ENCODE measurements at regions not wholly inside any gene's neighbourhood (a gene's known extent, or its start where the extent isn't known, plus 50 kb on each side); places are given as distances from the start of the nearest gene placed in this dataset.

- in situ Hi-C loops (cut with MboI; ENCODE audit: low sequenced_read_pairs, unreplicated experiment), result no loop called here
- no peak for TF ChIP-seq CTCF (IDR thresholded peaks at IDR 0.05; ENCODE audit: borderline replicate concordance, control extremely low read depth, extremely low read depth, insufficient read depth, missing control alignments)
- no peak for DNase-seq (ENCODE audit: low spot score)
Measured at GRCh38 chr9:79980432-79980831, 408.7 kb downstream of the TLE4 start.

DNA sequence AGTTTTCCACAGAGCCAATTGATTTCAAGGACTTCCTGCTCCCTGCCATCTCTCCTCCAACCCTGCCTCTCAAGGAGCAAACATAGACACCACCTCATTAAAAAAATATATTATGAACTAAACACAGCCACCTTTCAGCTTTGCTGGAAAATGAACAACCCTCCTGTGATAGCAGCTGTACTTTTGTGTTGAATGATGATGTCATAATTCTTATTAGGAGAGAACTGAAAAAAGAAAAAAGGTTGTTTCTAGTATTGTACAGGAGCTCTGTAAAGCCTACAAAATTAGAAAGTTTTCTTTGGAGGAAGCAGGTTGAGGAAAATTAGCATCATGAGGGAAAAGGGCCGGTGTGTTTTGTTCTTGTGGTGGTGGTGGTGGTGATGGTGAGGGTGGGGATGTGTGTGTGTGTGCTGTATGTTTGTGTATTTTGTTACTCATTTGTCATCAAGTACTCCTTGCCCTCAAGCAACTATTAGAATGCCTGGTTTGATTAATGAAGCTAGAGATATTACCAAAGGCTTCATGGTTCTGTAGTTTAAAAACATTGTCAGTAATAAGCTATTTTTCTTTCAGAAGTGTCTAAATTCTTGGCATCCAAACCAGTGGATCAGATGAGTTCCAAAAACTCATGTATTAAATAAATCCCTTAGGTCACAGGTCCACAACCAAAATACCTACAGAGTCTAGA lies 405.9 kb downstream of the TLE4 start:
- no peak for DNase-seq (ENCODE audit: low spot score)
- in situ Hi-C loops (cut with MboI; ENCODE audit: low sequenced_read_pairs, unreplicated experiment), result no loop called here
- no peak for TF ChIP-seq CTCF (IDR thresholded peaks at IDR 0.05; ENCODE audit: borderline replicate concordance, control extremely low read depth, extremely low read depth, insufficient read depth, missing control alignments)

- in situ Hi-C loops (cut with MboI; ENCODE audit: low sequenced_read_pairs, unreplicated experiment), result no loop called here
- DNase-seq (ENCODE audit: low spot score), result no peak
- TF ChIP-seq CTCF (IDR thresholded peaks at IDR 0.05; ENCODE audit: borderline replicate concordance, control extremely low read depth, extremely low read depth, insufficient read depth, missing control alignments), result no peak
Measured at GRCh38 chr9:79977074-79977435, 405.3 kb downstream of the TLE4 start.

DNA sequence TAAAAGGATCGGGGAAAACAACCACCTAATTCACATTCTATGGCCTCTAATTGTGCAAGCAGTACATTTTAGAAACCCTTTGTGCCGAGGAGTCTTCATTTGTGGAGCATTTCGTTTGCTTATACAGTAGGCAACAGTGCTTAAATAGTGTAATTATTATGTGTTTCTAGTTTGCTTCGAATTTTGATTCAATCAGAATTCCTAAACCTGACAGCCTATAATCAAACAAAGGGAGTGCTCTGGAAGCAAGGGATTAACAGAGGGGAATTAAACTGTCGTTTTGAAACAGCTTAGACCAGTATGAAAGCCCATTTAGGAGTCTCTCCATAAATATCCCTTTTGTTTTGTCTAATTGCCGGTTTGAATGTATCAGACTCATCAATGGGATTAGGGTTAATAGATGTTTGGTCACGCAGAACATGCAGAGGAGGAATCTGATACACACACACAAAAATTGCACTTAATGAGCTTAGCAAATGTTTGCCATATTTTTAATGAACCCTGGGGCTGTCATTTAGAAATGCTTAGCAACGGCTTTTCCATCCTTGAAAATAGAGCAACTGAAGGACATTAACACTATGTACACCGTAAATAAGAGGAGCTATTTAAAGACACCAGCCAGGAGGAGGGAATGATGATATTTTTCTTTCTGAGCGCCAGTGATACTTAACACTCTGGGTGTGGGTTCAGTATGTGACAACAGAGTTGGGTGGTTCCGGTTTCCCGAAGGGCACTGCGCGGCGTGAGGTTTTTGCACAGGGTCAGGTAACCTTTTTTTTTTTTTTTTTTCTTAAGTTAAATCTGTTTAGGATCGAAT lies 404.7 kb downstream of the TLE4 start:
- no peak for DNase-seq (ENCODE audit: low spot score)
- in situ Hi-C loops (cut with MboI; ENCODE audit: low sequenced_read_pairs, unreplicated experiment), result no loop called here
- no peak for TF ChIP-seq CTCF (IDR thresholded peaks at IDR 0.05; ENCODE audit: borderline replicate concordance, control extremely low read depth, extremely low read depth, insufficient read depth, missing control alignments)

GRCh38 chr9:79975621-79976256 lies 404.0 kb downstream of the TLE4 start:
- in situ Hi-C loops (cut with MboI; ENCODE audit: low sequenced_read_pairs, unreplicated experiment), result no loop called here
- DNase-seq (ENCODE audit: low spot score), result no peak
- TF ChIP-seq CTCF (IDR thresholded peaks at IDR 0.05; ENCODE audit: borderline replicate concordance, control extremely low read depth, extremely low read depth, insufficient read depth, missing control alignments), result no peak

DNA sequence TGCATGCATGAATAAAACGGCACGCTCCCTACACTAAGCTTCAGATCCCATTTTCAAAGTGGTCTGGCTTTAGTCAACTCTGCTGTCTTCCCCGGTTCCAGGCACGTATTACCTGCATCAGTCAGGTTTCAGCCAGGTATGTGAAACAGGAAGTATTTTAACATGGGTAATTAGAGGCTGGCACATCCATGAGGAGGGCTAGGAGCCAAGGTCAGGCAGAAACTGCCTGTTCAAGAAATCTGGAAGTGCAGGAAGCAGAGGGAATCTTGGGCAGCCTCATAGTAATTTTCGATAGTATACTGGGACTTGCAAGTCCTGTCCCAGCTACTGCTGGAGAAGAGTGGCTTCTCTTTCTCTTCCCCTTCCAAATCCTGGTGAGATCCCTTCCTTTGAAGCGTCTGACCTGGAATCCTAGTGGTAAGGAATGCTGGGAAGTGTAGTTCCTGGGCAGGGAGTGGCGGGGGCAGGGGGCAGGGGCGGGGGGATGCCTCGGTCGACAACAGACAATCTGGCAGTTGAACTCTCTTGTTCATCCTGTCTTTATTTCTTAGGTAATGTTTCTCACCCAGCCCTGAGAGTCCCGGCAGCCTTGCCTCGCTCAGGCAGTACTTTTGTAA lies 403.1 kb downstream of the TLE4 start:
- TF ChIP-seq CTCF (IDR thresholded peaks at IDR 0.05; ENCODE audit: borderline replicate concordance, control extremely low read depth, extremely low read depth, insufficient read depth, missing control alignments), result no peak
- DNase-seq (ENCODE audit: low spot score), result no peak
- in situ Hi-C loops (cut with MboI; ENCODE audit: low sequenced_read_pairs, unreplicated experiment), result no loop called here

Measured in GM13976 (cell line).